ENCODE measurements at regions not wholly inside any gene's neighbourhood (a gene's known extent, or its start where the extent isn't known, plus 50 kb on each side); places are given as distances from the start of the nearest gene placed in this dataset.

DNA sequence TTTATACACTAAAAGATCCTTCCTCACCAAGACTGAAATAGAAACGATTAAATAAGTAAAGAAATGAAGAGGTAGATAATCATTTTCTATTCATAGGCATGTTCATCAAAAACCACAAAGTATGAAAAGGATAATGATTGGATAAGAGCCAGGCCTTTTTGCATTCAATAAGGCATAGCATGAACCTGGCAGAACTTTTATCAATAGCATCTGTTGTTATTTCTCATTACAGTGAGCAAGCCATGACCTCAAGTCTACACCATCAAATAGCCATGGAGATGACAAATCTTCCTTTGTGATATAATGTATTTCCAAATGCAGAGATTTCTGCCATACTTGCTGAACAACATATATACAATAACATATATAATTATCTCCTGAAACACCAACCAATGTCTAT lies 206.0 kb upstream of the SLC7A11 start:
- Histone ChIP-seq H3K4me1 (no peaks in the 10 kb centered on the region), H3K27me3 (no peaks in the 10 kb centered on the region), H3K36me3 (no peaks in the 10 kb centered on the region), H3K27ac (no peak overlapping the region), H3K4me3 (no peak overlapping the region), H3K9me3 (no peaks in the 10 kb centered on the region)
- 40 to 47% methylated on average over 1 of the region's 1 CpG for WGBS, 2 donors
- TF ChIP-seq, protein P1, sequence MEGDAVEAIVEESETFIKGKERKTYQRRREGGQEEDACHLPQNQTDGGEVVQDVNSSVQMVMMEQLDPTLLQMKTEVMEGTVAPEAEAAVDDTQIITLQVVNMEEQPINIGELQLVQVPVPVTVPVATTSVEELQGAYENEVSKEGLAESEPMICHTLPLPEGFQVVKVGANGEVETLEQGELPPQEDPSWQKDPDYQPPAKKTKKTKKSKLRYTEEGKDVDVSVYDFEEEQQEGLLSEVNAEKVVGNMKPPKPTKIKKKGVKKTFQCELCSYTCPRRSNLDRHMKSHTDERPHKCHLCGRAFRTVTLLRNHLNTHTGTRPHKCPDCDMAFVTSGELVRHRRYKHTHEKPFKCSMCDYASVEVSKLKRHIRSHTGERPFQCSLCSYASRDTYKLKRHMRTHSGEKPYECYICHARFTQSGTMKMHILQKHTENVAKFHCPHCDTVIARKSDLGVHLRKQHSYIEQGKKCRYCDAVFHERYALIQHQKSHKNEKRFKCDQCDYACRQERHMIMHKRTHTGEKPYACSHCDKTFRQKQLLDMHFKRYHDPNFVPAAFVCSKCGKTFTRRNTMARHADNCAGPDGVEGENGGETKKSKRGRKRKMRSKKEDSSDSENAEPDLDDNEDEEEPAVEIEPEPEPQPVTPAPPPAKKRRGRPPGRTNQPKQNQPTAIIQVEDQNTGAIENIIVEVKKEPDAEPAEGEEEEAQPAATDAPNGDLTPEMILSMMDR (IDR thresholded peaks at IDR 0.05): no peak
- no peak for TF ChIP-seq POLR2A (IDR thresholded peaks at IDR 0.05)
- intact Hi-C loops (cut with DNase I): no loop called here
- DNase-seq: no peak

DNA sequence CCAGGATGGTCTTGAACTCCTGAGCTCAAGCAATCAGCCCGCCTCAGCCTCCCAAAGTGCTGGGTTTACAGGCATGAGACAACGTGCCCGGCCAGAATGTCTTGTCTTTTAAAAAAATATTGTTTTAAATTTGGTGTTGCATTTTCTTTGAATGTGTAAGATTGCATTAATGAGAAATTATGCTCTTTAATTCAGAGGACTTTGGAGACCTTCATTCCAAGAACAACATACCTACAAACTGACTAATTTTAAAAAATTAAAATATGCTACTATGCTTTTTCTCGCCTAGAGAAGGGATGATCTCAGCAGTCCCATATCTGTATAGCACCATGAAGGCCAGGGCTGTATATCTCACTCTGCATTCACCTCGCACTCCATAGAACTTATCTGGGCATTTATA lies 204.3 kb upstream of the SLC7A11 start:
- Histone ChIP-seq H3K4me1 (no peaks in the 10 kb centered on the region), H3K36me3 (no peaks in the 10 kb centered on the region), H3K27me3 (no peaks in the 10 kb centered on the region), H3K4me3 (no peak overlapping the region), H3K27ac (no peak overlapping the region), H3K9me3 (no peaks in the 10 kb centered on the region)
- no peak for TF ChIP-seq POLR2A (IDR thresholded peaks at IDR 0.05)
- TF ChIP-seq, protein P1 (IDR thresholded peaks at IDR 0.05): no peak
- 84 to 89% methylated on average over 5 of the region's 5 CpGs for WGBS, 2 donors
- DNase-seq: no peak
- intact Hi-C loops (cut with DNase I): no loop called here

DNA sequence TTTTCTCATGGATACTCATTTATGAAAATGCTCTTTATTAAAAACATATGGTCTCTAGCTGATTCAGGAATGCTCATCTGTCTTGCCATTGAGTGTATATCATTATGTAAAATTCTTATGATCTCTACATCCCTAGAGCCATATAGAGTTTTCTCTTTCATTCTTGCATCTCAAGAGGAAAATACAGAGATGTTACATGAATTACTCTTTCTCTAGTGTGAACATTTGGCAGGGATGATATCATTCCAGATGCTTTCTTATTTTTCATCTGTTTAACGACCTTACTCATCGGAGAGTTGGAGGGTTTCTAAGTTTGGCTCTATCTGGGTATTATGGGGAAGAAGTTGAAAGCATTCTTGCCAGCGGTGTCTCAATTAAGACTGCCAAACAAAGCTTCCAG lies 202.9 kb upstream of the SLC7A11 start:
- 66 to 77% methylated on average over 3 of the region's 3 CpGs for WGBS, 2 donors
- no peaks in the 10 kb centered on the region for H3K27me3 ChIP-seq
- no peak for TF ChIP-seq POLR2A (IDR thresholded peaks at IDR 0.05)
- TF ChIP-seq, protein P1 (IDR thresholded peaks at IDR 0.05): no peak
- no peak for DNase-seq
- H3K27ac ChIP-seq: no peak overlapping the region
- no peaks in the 10 kb centered on the region for H3K4me1 ChIP-seq
- no peak overlapping the region for H3K4me3 ChIP-seq
- intact Hi-C loops (cut with DNase I): no loop called here
- no peaks in the 10 kb centered on the region for H3K36me3 ChIP-seq
- H3K9me3 ChIP-seq: no peaks in the 10 kb centered on the region

DNA sequence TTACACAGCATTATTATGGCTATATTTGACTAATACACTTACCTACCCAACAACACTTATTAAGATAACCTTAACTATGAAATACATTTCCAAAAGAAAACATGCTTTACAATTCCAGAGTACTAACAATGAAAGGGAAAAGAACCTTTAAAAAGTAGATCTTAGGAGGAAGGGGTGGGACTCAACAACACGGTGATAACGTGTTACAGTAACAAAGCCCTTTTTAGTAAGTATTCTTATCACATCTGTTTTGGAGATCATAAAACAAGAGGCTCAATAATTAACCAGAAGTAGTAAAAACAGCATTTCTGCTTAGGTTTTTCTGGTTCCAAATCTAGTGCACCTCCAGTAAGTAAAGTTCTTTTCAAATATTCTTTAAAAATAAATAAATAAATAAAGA lies 202.1 kb upstream of the SLC7A11 start:
- intact Hi-C loops (cut with DNase I): no loop called here
- Histone ChIP-seq H3K36me3 (no peaks in the 10 kb centered on the region), H3K27me3 (no peaks in the 10 kb centered on the region), H3K4me1 (no peaks in the 10 kb centered on the region), H3K4me3 (no peak overlapping the region), H3K27ac (no peak overlapping the region), H3K9me3 (no peaks in the 10 kb centered on the region)
- 80 to 85% methylated on average over 2 of the region's 2 CpGs for WGBS, 2 donors
- TF ChIP-seq POLR2A (IDR thresholded peaks at IDR 0.05): no peak
- TF ChIP-seq, protein P1 (IDR thresholded peaks at IDR 0.05): no peak
- DNase-seq: no peak

DNA sequence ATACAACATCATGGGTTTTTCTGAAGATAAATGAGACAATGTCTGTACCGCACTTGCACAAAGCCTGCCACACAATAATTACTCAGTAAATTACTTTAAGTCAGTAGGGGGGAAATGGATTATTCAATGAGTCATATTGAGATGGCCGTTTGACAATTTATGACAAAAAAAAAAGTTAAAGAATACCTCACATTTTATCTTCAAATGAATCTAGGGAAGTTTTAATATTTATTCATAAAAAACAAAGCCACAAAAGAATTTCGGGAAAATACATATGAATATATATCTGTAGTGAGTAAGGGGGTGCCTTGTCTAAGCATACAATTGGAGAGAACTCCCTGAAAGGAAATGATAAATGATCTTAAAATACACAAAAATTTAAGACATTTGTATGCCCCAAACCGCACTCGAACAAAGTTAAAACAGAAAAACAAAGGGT lies 197.0 kb upstream of the SLC7A11 start:
- Histone ChIP-seq H3K36me3 (no peaks in the 10 kb centered on the region), H3K4me1 (no peaks in the 10 kb centered on the region), H3K9me3 (no peaks in the 10 kb centered on the region), H3K27ac (no peak overlapping the region), H3K4me3 (no peak overlapping the region), H3K27me3 (no peaks in the 10 kb centered on the region)
- no peak for TF ChIP-seq POLR2A (IDR thresholded peaks at IDR 0.05)
- TF ChIP-seq, protein P1 (IDR thresholded peaks at IDR 0.05): no peak
- intact Hi-C loops (cut with DNase I): no loop called here
- 50 to 55% methylated on average over 5 of the region's 5 CpGs for WGBS, 2 donors
- no peak for DNase-seq

Data from esophagus squamous epithelium (tissue), 5 donors.